ENCODE measurements at regions not wholly inside any gene's neighbourhood (a gene's known extent, or its start where the extent isn't known, plus 50 kb on each side); places are given as distances from the start of the nearest gene placed in this dataset.

DNA sequence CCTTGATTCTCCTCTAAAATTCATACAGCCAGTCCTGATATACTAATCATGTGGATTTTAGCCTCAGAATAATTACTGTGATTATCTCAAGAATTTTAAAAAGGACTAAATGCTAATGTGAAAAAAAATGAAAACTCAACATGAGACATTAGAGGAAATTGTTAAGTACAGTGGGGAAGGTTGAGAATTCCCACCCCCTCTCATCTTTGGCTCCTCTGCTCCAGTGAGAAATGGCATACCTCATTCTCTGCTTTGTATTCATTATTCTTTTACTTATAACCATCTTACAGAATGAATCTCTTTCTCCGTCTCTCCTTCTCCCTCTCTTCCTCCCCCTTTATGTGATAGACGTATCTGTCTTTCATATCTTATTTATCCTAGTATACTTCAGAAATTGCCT is 70.9 kb downstream of the DIRAS3 start:
- peak overlapping the region; percentile 28; the same call in 1 of the 2 replicates for H3K4me3 Mint-ChIP-seq
- TF ChIP-seq, protein P1, sequence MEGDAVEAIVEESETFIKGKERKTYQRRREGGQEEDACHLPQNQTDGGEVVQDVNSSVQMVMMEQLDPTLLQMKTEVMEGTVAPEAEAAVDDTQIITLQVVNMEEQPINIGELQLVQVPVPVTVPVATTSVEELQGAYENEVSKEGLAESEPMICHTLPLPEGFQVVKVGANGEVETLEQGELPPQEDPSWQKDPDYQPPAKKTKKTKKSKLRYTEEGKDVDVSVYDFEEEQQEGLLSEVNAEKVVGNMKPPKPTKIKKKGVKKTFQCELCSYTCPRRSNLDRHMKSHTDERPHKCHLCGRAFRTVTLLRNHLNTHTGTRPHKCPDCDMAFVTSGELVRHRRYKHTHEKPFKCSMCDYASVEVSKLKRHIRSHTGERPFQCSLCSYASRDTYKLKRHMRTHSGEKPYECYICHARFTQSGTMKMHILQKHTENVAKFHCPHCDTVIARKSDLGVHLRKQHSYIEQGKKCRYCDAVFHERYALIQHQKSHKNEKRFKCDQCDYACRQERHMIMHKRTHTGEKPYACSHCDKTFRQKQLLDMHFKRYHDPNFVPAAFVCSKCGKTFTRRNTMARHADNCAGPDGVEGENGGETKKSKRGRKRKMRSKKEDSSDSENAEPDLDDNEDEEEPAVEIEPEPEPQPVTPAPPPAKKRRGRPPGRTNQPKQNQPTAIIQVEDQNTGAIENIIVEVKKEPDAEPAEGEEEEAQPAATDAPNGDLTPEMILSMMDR (IDR thresholded peaks at IDR 0.05) = no peak
- H3K27ac Mint-ChIP-seq = peak overlapping the region; percentile 71
- H3K9me3 Mint-ChIP-seq = no peaks in the 10 kb centered on the region
- no peaks in the 10 kb centered on the region; the same call in 1 of the 2 replicates for H3K27me3 Mint-ChIP-seq (ENCODE audit: insufficient read depth)
- H3K36me3 Mint-ChIP-seq (ENCODE audit: low read depth) = peaks cover 4% of the 10 kb centered on the region; the same call in 1 of the 2 replicates
- DNase-seq = no peak
- peaks cover 32% of the 10 kb centered on the region for H3K4me1 Mint-ChIP-seq (ENCODE audit: low read depth)

DNA sequence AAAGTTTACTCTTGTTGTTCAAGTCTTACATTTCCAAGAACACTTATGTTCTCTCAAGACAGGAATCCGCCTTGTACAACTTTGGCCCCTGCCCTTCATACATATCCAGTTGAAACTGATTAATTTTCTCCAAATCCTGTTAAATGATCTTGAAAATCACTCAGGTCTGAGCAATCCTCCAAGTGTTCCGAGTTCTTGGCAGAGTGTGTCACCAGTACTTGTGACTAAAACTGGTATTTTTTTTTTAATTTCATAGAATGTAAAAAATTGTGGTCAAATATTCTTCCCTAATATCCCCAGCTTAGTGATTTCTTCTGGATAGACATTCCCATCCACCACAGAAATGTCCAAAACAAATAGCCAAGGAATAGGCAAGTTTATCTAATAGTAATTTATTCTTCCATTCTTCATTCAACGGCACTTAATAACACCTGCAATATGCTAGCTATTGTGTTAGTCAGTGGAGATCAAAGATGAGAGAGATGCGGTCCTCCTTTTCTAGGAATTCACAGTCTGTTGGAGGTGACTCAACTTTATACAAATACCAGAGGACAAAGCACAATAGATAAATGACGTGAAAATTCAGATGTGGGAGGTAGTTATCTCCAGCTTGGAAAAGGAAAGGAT is 71.4 kb downstream of the DIRAS3 start:
- Mint-ChIP-seq H3K4me1 (ENCODE audit: low read depth) (peaks cover 32% of the 10 kb centered on the region), H3K27me3 (ENCODE audit: insufficient read depth) (no peaks in the 10 kb centered on the region; the same call in 1 of the 2 replicates), H3K9me3 (no peaks in the 10 kb centered on the region), H3K4me3 (peak overlapping the region; percentile 28; the same call in 1 of the 2 replicates), H3K27ac (peak overlapping the region; percentile 71), H3K36me3 (ENCODE audit: low read depth) (peaks cover 4% of the 10 kb centered on the region)
- peak; percentile 61 for DNase-seq
- TF ChIP-seq, protein P1 (IDR thresholded peaks at IDR 0.05) = no peak

GRCh38 chr1:67977756-67978155 is 72.7 kb downstream of the DIRAS3 start:
- peaks cover 38% of the 10 kb centered on the region for H3K4me1 Mint-ChIP-seq (ENCODE audit: low read depth)
- TF ChIP-seq, protein P1 (IDR thresholded peaks at IDR 0.05) = no peak
- no peak for DNase-seq
- H3K9me3 Mint-ChIP-seq = peaks cover 3% of the 10 kb centered on the region; the same call in 1 of the 2 replicates
- peaks cover 7% of the 10 kb centered on the region for H3K36me3 Mint-ChIP-seq (ENCODE audit: low read depth)
- no peak overlapping the region for H3K4me3 Mint-ChIP-seq
- 0 out of 2 replicates have a peak overlapping the region, but pooled peaks have one; percentile 12 for H3K27ac Mint-ChIP-seq
- no peaks in the 10 kb centered on the region; the same call in 1 of the 2 replicates for H3K27me3 Mint-ChIP-seq (ENCODE audit: insufficient read depth)

- Mint-ChIP-seq H3K27me3 (ENCODE audit: insufficient read depth) (no peaks in the 10 kb centered on the region), H3K9me3 (peaks cover 4% of the 10 kb centered on the region), H3K4me3 (no peak overlapping the region), H3K4me1 (ENCODE audit: low read depth) (peaks cover 22% of the 10 kb centered on the region), H3K27ac (peak overlapping the region; percentile 7), H3K36me3 (ENCODE audit: low read depth) (peaks cover 14% of the 10 kb centered on the region)
- TF ChIP-seq, protein P1 (IDR thresholded peaks at IDR 0.05) = no peak
- no peak for DNase-seq
Observed at GRCh38 chr1:67973051-67973450, 77.4 kb downstream of the DIRAS3 start.

GRCh38 chr1:67970088-67970487 is 80.3 kb downstream of the DIRAS3 start:
- DNase-seq = peak; percentile 85
- peak overlapping the region; percentile 76 for H3K27ac Mint-ChIP-seq

More at GRCh38 chr1:67970088-67970487, 80.3 kb downstream of the DIRAS3 start:
- H3K27me3 Mint-ChIP-seq (ENCODE audit: insufficient read depth) = no peaks in the 10 kb centered on the region
- H3K36me3 Mint-ChIP-seq (ENCODE audit: low read depth) = peaks cover 14% of the 10 kb centered on the region
- peaks cover 4% of the 10 kb centered on the region for H3K9me3 Mint-ChIP-seq
- TF ChIP-seq, protein P1 (IDR thresholded peaks at IDR 0.05) = no peak
- peak overlapping the region; percentile 79 for H3K4me3 Mint-ChIP-seq
- H3K4me1 Mint-ChIP-seq (ENCODE audit: low read depth) = peaks cover 30% of the 10 kb centered on the region
